ENCODE measurements at regions not wholly inside any gene's neighbourhood (a gene's known extent, or its start where the extent isn't known, plus 50 kb on each side); places are given as distances from the start of the nearest gene placed in this dataset.

DNA sequence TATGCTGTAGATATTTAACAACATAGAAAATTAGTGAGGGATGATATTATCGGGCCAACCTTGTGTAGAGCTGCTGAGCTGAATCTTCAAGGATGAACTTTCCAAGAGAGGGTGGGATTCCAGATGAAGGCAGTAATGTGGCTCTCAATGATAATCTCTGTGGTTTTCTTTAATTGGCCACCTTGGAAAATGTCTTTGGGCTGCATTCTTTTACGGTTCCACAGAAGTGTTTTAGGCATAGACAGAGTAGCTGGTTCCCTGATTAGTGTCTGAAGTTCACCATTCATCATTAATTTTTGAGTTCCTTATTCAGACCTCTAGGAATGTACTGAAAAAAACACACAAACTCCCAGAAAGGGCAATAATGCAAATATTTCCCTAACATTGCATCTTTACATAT lies 1566.9 kb upstream of the PIK3C3 start:
- TF ChIP-seq, protein P1, sequence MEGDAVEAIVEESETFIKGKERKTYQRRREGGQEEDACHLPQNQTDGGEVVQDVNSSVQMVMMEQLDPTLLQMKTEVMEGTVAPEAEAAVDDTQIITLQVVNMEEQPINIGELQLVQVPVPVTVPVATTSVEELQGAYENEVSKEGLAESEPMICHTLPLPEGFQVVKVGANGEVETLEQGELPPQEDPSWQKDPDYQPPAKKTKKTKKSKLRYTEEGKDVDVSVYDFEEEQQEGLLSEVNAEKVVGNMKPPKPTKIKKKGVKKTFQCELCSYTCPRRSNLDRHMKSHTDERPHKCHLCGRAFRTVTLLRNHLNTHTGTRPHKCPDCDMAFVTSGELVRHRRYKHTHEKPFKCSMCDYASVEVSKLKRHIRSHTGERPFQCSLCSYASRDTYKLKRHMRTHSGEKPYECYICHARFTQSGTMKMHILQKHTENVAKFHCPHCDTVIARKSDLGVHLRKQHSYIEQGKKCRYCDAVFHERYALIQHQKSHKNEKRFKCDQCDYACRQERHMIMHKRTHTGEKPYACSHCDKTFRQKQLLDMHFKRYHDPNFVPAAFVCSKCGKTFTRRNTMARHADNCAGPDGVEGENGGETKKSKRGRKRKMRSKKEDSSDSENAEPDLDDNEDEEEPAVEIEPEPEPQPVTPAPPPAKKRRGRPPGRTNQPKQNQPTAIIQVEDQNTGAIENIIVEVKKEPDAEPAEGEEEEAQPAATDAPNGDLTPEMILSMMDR (IDR thresholded peaks at IDR 0.05; ENCODE audit: low read depth, low read length, poor library complexity, severe bottlenecking): no peak
- no peak for TF ChIP-seq EZH2phosphoT487 (IDR thresholded peaks at IDR 0.05; ENCODE audit: borderline replicate concordance, low read length)

All from DOHH2 (cell line).